Fibroblast of pulmonary artery (primary cell): ENCODE measurements at regions not wholly inside any gene's neighbourhood (a gene's known extent, or its start where the extent isn't known, plus 50 kb on each side); places are given as distances from the start of the nearest gene placed in this dataset.
A peak's percentile ranks its signal among the peaks of the same experiment; 100 is the strongest.

Source experiments
- DNase-seq: peaks from one replicate; pipeline ENCODE4 v3.0.0-alpha.2; 2010; ENCODE audit warnings: low read depth
- H3K4me3 ChIP-seq: replicated peaks from 2 replicates; pipeline ENCODE4 v1.5.1; 2011; ENCODE audit warnings: low read depth, mild to moderate bottlenecking, control low read depth, low read length, moderate library complexity
- TF ChIP-seq, protein P1 (sequence below): IDR thresholded peaks from 2 replicates; pipeline ENCODE4 v1.5.1; 2011; ENCODE audit warnings: mild to moderate bottlenecking, control low read depth, low read length, inconsistent platforms; ENCODE audit errors: missing control alignments

DNA sequence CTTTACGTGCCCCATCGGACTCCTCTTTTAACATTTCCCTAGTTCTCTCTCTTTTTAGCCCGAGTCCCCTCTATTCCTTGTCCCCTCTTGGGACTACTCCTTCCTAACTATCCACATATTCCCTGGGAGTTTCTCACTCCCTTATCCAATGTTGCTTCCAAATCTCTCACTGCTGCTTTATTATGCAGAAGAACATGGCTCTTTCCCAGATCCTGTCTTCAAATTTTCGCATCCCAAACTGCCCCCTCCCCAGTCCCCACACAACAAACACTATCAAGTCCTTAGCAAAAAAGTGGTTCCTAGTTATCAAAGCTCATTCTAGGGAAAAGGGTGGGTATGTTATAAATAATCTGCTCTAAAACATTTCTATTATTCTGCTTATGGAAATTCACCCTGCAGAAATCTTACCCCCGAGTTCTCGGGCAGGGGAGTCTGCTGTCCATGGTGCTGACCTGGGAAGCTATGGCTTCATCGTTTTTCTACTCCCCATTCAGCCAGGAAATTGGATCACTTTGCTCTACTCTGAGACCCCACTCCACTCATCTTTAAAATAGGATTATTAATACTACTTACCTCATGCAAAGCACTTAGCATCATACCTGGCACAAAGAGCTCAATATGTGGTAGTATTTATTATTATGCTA is 393.5 kb downstream of the BUD13 start:
- DNase-seq: peak; percentile 20
- H3K4me3 ChIP-seq: no peak overlapping the region
- TF ChIP-seq, protein P1, sequence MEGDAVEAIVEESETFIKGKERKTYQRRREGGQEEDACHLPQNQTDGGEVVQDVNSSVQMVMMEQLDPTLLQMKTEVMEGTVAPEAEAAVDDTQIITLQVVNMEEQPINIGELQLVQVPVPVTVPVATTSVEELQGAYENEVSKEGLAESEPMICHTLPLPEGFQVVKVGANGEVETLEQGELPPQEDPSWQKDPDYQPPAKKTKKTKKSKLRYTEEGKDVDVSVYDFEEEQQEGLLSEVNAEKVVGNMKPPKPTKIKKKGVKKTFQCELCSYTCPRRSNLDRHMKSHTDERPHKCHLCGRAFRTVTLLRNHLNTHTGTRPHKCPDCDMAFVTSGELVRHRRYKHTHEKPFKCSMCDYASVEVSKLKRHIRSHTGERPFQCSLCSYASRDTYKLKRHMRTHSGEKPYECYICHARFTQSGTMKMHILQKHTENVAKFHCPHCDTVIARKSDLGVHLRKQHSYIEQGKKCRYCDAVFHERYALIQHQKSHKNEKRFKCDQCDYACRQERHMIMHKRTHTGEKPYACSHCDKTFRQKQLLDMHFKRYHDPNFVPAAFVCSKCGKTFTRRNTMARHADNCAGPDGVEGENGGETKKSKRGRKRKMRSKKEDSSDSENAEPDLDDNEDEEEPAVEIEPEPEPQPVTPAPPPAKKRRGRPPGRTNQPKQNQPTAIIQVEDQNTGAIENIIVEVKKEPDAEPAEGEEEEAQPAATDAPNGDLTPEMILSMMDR: no peak

DNA sequence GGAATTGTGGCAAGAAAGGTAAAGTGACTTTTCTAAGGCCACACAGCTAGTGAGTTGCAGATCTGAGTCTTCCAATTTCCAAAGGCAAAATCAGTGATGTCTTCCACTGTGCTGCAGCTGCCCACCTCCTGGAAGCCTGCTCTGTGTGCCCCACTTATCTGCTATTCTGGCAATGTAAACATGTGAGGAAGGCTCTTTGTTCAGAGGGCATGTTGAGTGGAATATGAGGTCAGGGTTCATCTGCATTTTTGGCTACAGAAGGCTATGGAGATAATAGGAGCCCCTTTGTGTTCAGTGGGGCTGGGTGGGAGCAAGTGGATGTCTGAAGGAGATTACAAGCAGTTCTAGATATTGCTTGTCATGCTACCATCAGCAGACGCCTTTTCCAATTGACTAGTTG is 396.2 kb downstream of the BUD13 start:
- DNase-seq: no peak
- no peak overlapping the region for H3K4me3 ChIP-seq
- TF ChIP-seq, protein P1: no peak

DNA sequence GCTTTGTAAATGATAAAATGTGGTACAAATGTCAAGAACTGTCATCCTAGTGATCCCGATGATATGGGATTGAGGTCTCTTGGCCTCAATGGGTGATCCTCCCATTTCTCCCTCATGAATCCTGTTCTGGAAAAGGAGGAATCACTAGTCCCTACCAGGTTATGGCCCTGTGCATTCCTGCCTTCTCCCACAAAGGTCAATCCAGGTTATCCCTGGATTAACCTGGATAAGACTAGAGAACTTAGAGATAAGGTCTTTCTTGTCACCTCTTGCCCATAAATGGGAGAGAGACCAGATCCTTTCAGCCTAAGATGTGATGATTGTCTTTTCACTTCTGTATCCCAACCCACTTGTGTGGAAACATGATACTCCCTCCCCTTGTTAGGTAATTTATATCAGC is 396.7 kb downstream of the BUD13 start:
- H3K4me3 ChIP-seq: no peak overlapping the region
- TF ChIP-seq, protein P1: no peak
- no peak for DNase-seq

DNA sequence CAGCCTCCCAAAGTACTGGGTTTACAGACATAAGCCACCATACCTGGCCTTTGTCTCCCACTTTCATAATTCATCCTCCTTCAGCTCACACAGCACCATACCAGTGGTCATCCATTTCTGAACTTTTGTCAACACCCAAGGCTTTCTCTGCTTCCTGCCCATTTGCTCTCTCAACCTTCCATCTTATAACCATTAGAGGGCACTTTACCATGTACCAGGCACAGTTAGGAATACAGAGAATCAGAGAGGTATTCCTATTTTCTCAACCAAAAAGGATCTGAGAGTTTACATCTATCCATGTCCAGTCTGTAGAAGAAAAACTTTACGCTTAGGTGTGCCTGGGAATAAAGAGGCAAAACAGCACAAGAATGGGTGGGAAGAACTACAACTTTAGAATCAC is 397.6 kb downstream of the BUD13 start:
- DNase-seq: no peak
- TF ChIP-seq, protein P1: no peak
- H3K4me3 ChIP-seq: no peak overlapping the region

DNA sequence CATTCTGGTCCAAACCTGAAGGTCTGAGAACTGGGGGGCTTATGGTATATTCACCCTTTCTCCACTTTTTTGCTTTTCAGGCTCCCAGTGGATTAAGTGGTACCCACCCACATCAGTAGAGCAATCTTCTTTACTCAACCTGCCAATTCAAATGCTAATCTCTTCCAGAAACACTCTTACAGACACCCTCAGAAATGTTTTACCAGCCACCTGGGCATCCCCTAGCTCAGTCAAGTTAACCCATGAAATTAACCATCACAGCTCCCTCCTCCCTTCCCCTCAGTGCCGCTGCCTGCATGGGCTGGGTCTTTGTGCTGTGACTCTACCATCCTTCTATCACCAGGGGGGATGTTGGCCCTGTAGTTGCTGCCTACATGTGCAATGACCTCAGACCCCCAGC is 398.7 kb downstream of the BUD13 start:
- TF ChIP-seq, protein P1: no peak
- H3K4me3 ChIP-seq: no peak overlapping the region
- no peak for DNase-seq

DNA sequence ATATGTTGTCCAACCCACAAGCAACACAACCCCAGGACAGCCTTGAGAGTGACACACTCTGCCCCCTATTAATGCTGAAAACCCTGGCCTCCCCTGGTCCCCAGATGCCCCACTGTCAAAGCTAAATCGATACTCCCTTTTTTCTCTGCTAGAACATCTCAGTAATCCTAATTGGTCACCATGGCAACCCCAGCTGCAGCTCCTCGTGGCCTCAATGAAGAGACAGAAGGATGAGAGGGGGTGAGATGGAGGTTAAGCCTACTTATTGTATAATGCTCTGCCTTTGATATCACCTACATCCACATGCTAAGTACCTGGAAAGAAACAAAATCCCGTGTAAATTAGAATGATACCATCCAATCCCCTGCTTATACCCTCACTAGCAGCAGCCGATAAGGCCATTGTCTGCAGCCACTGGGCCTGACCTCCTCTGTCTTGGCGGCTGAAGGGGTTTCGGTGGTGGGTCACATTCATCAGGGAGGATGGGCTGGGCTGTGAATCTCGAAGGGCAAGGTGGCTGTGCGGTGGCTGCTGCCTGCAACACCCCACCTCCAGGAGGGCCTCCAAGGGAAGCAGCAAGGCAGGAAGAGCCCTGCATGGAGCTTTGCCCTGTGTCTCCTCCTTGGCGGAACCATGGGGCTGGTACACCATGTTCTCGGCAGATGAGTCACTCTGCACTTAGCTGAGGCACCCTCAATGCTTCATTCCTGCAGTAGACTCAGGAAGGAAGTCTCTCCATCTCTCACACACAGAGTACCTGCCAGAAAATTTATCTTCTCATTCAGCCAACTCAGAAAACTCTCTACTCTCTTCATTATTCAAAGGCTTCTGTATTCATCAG is 399.5 kb downstream of the BUD13 start:
- TF ChIP-seq, protein P1: no peak
- no peak for DNase-seq
- H3K4me3 ChIP-seq: no peak overlapping the region
